Suprapubic skin (tissue), 4 donors: ENCODE measurements at regions not wholly inside any gene's neighbourhood (a gene's known extent, or its start where the extent isn't known, plus 50 kb on each side); places are given as distances from the start of the nearest gene placed in this dataset.

Experiments used
- CTCF ChIP-seq, 2 donors: fragments of 200-600 bp in 1 of 2; fragments of 450-650 bp in 1 of 2; sonication (generic) in 1 of 2; IDR thresholded peaks; one replicate each; pipeline ENCODE4 v1.5.1; 2016 to 2019; ENCODE audit warnings: antibody characterized with exemption in 2 of 2, mild to moderate bottlenecking in 1 of 2, moderate library complexity in 1 of 2
- EP300 ChIP-seq: sonication (generic); formaldehyde crosslinking; IDR thresholded peaks from one replicate; pipeline ENCODE4 v1.6.1; 2017; ENCODE audit warnings: antibody characterized with exemption
- POLR2A ChIP-seq, 2 donors: fragments of 450-650 bp; IDR thresholded peaks; one replicate each; pipeline ENCODE4 v1.6.1; 2017; ENCODE audit warnings: antibody characterized with exemption in 2 of 2, mild to moderate bottlenecking in 2 of 2, moderate library complexity in 2 of 2
- POLR2AphosphoS5 ChIP-seq, 3 donors: sonication (generic); formaldehyde crosslinking; IDR thresholded peaks; one replicate each; pipeline ENCODE4 v1.6.1; 2017; ENCODE audit warnings: antibody characterized with exemption in 3 of 3

- TF ChIP-seq POLR2AphosphoS5 (IDR thresholded peaks at IDR 0.05): no peak
- no peak for TF ChIP-seq POLR2A (IDR thresholded peaks at IDR 0.05)
- no peak for TF ChIP-seq CTCF (IDR thresholded peaks at IDR 0.05)
- no peak for TF ChIP-seq EP300
These were observed 105.2 kb upstream of the SEC14L1 start for GRCh38 chr17:77035526-77035925.
